Cardiac fibroblast (primary cell): ENCODE measurements at regions not wholly inside any gene's neighbourhood (a gene's known extent, or its start where the extent isn't known, plus 50 kb on each side); places are given as distances from the start of the nearest gene placed in this dataset.

Experiments
- DNase-seq, 2 donors: peaks; one replicate each; pipeline versions ENCODE4 v3.0.0 to v3.0.0-alpha.2; 2010; ENCODE audit warnings: low read depth in 2 of 2
- H3K4me3 ChIP-seq, 2 donors: replicated peaks in 1 of 2; 1 replicate in 1 of 2; 2 replicates in 1 of 2; pipeline ENCODE4 v1.5.1; 2011; ENCODE audit warnings: low read depth in 2 of 2, low read length in 2 of 2, mild to moderate bottlenecking in 2 of 2, moderate library complexity in 1 of 2
- CTCF ChIP-seq: IDR thresholded peaks from one replicate; pipeline ENCODE4 v1.5.1; 2011; ENCODE audit warnings: low read depth, mild to moderate bottlenecking, low read length, inconsistent platforms

- H3K4me3 ChIP-seq: no peak overlapping the region
Measured at GRCh38 chr3:145798696-145799537, 362.1 kb downstream of the PLOD2 start.

GRCh38 chr3:145801696-145802095, 359.3 kb downstream of the PLOD2 start:
- DNase-seq: no peak
- no peak overlapping the region for H3K4me3 ChIP-seq
- TF ChIP-seq CTCF: no peak

More at GRCh38 chr3:145798696-145799537, 362.1 kb downstream of the PLOD2 start:
- TF ChIP-seq CTCF: no peak
- no peak for DNase-seq

- H3K4me3 ChIP-seq: no peak overlapping the region
- peak; percentile 43 to 65 for DNase-seq
- peak; percentile 43 for TF ChIP-seq CTCF
Measured at GRCh38 chr3:145807990-145808389, 353.0 kb downstream of the PLOD2 start.

GRCh38 chr3:145812391-145812790, 348.6 kb downstream of the PLOD2 start:
- no peak for DNase-seq

GRCh38 chr3:145815707-145816413, 345.1 kb downstream of the PLOD2 start:
- no peak for TF ChIP-seq CTCF
- DNase-seq: no peak
- no peak overlapping the region for H3K4me3 ChIP-seq

More at GRCh38 chr3:145812391-145812790, 348.6 kb downstream of the PLOD2 start:
- TF ChIP-seq CTCF: no peak
- H3K4me3 ChIP-seq: no peak overlapping the region

GRCh38 chr3:145817870-145818483, 343.0 kb downstream of the PLOD2 start:
- no peak overlapping the region for H3K4me3 ChIP-seq
- TF ChIP-seq CTCF: no peak
- DNase-seq: no peak
